GM12878 (cell line): ENCODE measurements at regions not wholly inside any gene's neighbourhood (a gene's known extent, or its start where the extent isn't known, plus 50 kb on each side); places are given as distances from the start of the nearest gene placed in this dataset.

Source experiments
- ASH2L ChIP-seq: fragments of 300-600, 200-600 bp; sonication (generic); IDR thresholded peaks from 2 replicates; pipeline ENCODE4 v1.6.1; 2017; ENCODE audit warnings: low read depth, mild to moderate bottlenecking, borderline replicate concordance
- CBFB ChIP-seq: IDR thresholded peaks from 2 replicates; pipeline ENCODE4 v1.6.1; 2016; ENCODE audit warnings: antibody characterized with exemption, low read depth
- IRF5 ChIP-seq: fragments of 450-650 bp; IDR thresholded peaks from 2 replicates; pipeline ENCODE4 v1.6.1; 2017; ENCODE audit warnings: borderline replicate concordance
- NFIC ChIP-seq: IDR thresholded peaks from 2 replicates; pipeline ENCODE4 v1.6.1; 2012; ENCODE audit warnings: low read depth, mild to moderate bottlenecking, inconsistent platforms, low read length, moderate library complexity
- NFYB ChIP-seq: IDR thresholded peaks from 2 replicates; pipeline ENCODE4 v1.6.1; 2011; ENCODE audit warnings: low read depth, mild to moderate bottlenecking, low read length, improper control_type of control experiment, moderate library complexity; ENCODE audit not compliant: insufficient read depth
- TAF1 ChIP-seq: IDR thresholded peaks from 2 replicates; pipeline ENCODE4 v1.6.1; 2011; ENCODE audit warnings: mild to moderate bottlenecking, low read depth, low read length, borderline replicate concordance
- ZNF207 ChIP-seq: fragments of 450-650 bp; IDR thresholded peaks from 2 replicates; pipeline ENCODE4 v1.6.1; 2014; ENCODE audit warnings: antibody characterized with exemption, mild to moderate bottlenecking, borderline replicate concordance
- ZNF592 ChIP-seq: fragments of 450-650 bp; IDR thresholded peaks from 2 replicates; pipeline ENCODE4 v1.6.1; 2017; ENCODE audit warnings: mild to moderate bottlenecking, moderate library complexity
- ZNF687 ChIP-seq: fragments of 450-650 bp; IDR thresholded peaks from 2 replicates; pipeline ENCODE4 v1.6.1; 2017; ENCODE audit warnings: mild to moderate bottlenecking, moderate library complexity

GRCh38 chr3:27536491-27536890 lies 52.3 kb upstream of the SLC4A7 start (continued):
- no peak for TF ChIP-seq ASH2L
- no peak for TF ChIP-seq ZNF207
- no peak for TF ChIP-seq ZNF592
- no peak for TF ChIP-seq IRF5
- TF ChIP-seq CBFB, result no peak
- no peak for TF ChIP-seq NFIC
- TF ChIP-seq ZNF687, result no peak
- TF ChIP-seq NFYB, result no peak
- no peak for TF ChIP-seq TAF1
